ENCODE measurements at regions not wholly inside any gene's neighbourhood (a gene's known extent, or its start where the extent isn't known, plus 50 kb on each side); places are given as distances from the start of the nearest gene placed in this dataset.

DNA sequence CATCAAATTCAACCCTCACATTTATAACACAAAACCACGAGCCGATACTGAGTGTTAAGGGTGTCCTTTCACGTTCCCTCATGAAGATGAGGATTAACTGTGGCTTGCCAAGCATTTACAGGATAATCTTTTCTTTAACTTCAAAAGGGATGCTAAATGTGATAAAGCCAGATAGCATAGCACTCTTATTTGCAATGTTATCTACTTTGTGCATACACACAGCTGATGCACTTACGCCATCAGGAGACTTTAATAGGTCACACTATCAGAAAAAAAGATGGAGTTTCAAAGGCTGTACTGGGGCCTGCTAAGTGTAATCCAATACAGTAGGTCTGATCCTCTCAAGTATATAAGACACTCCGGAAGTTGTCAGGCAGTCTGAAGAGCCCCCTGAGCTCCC, 572.7 kb downstream of the PIK3C3 start (continued):
- TF ChIP-seq CEBPB (IDR thresholded peaks at IDR 0.05) = no peak
- TF ChIP-seq, protein P1, sequence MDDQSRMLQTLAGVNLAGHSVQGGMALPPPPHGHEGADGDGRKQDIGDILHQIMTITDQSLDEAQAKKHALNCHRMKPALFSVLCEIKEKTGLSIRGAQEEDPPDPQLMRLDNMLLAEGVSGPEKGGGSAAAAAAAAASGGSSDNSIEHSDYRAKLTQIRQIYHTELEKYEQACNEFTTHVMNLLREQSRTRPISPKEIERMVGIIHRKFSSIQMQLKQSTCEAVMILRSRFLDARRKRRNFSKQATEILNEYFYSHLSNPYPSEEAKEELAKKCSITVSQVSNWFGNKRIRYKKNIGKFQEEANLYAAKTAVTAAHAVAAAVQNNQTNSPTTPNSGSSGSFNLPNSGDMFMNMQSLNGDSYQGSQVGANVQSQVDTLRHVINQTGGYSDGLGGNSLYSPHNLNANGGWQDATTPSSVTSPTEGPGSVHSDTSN (IDR thresholded peaks at IDR 0.05) = no peak
- TF ChIP-seq FOSL2 (IDR thresholded peaks at IDR 0.05) = no peak
- TF ChIP-seq FOSL2 (CRISPR knock-in tag; IDR thresholded peaks at IDR 0.05) = no peak

GRCh38 chr18:42530276-42530675, 575.2 kb downstream of the PIK3C3 start:
- H3K27ac ChIP-seq = no peak overlapping the region
- ChIA-PET POLR2A (no interaction called here), CTCF (no interaction called here)
- no peak for FAIRE-seq
- no peak for DNase-seq (ENCODE audit: low read depth in 1 of 2, low spot score in 1 of 2)
- H3K4me2 ChIP-seq = no peak overlapping the region
- ATAC-seq = no peak
- 0% methylated on average over 1 of the region's 1 CpG for WGBS (ENCODE audit: missing lambda C conversion rate)
- H3K4me1 ChIP-seq = no peaks in the 10 kb centered on the region
- no peaks in the 10 kb centered on the region for H3K9me3 ChIP-seq
- no peak overlapping the region for H3K4me3 ChIP-seq
- TF ChIP-seq HOXB13 (CRISPR knock-in tag; IDR thresholded peaks at IDR 0.05; ENCODE audit: low read depth) = no peak
- no peak for TF ChIP-seq EHMT2 (IDR thresholded peaks at IDR 0.05; ENCODE audit: low read depth)

DNA sequence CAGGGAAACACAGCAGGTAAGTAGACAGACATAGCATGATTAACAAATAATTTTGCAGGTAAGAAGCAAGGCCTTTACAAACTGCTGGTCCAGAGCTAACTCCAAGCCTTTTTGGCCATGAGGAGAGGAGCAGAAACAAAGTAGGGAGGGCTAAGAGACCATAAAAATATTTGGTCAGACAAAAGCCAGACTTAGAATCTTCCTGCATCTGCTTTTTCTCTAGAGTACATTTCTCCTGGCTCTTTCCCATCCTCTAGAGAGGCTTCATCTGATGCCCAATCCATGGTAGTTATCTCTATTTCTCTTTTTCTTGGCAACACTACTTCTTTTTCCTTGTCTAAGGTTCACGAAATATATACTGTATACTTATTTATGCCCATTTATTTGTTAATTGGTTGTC, 577.1 kb downstream of the PIK3C3 start:
- Histone ChIP-seq H3K4me3 (no peak overlapping the region), H3K4me1 (no peaks in the 10 kb centered on the region), H3K9me3 (no peaks in the 10 kb centered on the region), H3K4me2 (no peak overlapping the region), H3K27ac (no peak overlapping the region)
- ChIA-PET CTCF (no interaction called here), POLR2A (no interaction called here)
- TF ChIP-seq POLR2A (IDR thresholded peaks at IDR 0.05; ENCODE audit: low read length) = no peak
- TF ChIP-seq NPAS2 (CRISPR knock-in tag; IDR thresholded peaks at IDR 0.05; ENCODE audit: borderline replicate concordance) = no peak
- TF ChIP-seq PHF8 (IDR thresholded peaks at IDR 0.05; ENCODE audit: borderline replicate concordance, low read depth) = no peak
- TF ChIP-seq, protein P2, sequence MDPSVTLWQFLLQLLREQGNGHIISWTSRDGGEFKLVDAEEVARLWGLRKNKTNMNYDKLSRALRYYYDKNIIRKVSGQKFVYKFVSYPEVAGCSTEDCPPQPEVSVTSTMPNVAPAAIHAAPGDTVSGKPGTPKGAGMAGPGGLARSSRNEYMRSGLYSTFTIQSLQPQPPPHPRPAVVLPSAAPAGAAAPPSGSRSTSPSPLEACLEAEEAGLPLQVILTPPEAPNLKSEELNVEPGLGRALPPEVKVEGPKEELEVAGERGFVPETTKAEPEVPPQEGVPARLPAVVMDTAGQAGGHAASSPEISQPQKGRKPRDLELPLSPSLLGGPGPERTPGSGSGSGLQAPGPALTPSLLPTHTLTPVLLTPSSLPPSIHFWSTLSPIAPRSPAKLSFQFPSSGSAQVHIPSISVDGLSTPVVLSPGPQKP (IDR thresholded peaks at IDR 0.05; ENCODE audit: low read depth, low read length) = no peak
- no peak for TF ChIP-seq CEBPB (IDR thresholded peaks at IDR 0.05)
- TF ChIP-seq HDAC2 (IDR thresholded peaks at IDR 0.05) = no peak
- TF ChIP-seq, protein P3, sequence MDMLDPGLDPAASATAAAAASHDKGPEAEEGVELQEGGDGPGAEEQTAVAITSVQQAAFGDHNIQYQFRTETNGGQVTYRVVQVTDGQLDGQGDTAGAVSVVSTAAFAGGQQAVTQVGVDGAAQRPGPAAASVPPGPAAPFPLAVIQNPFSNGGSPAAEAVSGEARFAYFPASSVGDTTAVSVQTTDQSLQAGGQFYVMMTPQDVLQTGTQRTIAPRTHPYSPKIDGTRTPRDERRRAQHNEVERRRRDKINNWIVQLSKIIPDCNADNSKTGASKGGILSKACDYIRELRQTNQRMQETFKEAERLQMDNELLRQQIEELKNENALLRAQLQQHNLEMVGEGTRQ (IDR thresholded peaks at IDR 0.05) = no peak
- TF ChIP-seq GATA3 (IDR thresholded peaks at IDR 0.05; ENCODE audit: borderline replicate concordance) = no peak
- TF ChIP-seq, protein P4, sequence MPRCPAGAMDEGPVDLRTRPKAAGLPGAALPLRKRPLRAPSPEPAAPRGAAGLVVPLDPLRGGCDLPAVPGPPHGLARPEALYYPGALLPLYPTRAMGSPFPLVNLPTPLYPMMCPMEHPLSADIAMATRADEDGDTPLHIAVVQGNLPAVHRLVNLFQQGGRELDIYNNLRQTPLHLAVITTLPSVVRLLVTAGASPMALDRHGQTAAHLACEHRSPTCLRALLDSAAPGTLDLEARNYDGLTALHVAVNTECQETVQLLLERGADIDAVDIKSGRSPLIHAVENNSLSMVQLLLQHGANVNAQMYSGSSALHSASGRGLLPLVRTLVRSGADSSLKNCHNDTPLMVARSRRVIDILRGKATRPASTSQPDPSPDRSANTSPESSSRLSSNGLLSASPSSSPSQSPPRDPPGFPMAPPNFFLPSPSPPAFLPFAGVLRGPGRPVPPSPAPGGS (IDR thresholded peaks at IDR 0.05) = no peak
- TF ChIP-seq TP53 (CRISPR knock-in tag; IDR thresholded peaks at IDR 0.05) = no peak
- TF ChIP-seq, protein P5, sequence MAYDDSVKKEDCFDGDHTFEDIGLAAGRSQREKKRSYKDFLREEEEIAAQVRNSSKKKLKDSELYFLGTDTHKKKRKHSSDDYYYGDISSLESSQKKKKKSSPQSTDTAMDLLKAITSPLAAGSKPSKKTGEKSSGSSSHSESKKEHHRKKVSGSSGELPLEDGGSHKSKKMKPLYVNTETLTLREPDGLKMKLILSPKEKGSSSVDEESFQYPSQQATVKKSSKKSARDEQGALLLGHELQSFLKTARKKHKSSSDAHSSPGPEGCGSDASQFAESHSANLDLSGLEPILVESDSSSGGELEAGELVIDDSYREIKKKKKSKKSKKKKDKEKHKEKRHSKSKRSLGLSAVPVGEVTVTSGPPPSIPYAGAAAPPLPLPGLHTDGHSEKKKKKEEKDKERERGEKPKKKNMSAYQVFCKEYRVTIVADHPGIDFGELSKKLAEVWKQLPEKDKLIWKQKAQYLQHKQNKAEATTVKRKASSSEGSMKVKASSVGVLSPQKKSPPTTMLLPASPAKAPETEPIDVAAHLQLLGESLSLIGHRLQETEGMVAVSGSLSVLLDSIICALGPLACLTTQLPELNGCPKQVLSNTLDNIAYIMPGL (CRISPR knock-in tag; IDR thresholded peaks at IDR 0.05; ENCODE audit: borderline replicate concordance) = no peak
- no peak for TF ChIP-seq ZNF302 (CRISPR knock-in tag; IDR thresholded peaks at IDR 0.05)
- TF ChIP-seq MYC (IDR thresholded peaks at IDR 0.05; ENCODE audit: borderline replicate concordance, low read length) = no peak
- no peak for TF ChIP-seq ESRRA (IDR thresholded peaks at IDR 0.05; ENCODE audit: borderline replicate concordance, low read length)
- no peak for TF ChIP-seq SREBF2 (IDR thresholded peaks at IDR 0.05)
- no peak for TF ChIP-seq CBX2 (IDR thresholded peaks at IDR 0.05; ENCODE audit: borderline replicate concordance, low read depth)
- TF ChIP-seq RAD21 (conservative IDR thresholded peaks at IDR 0.05 in 1 of 2, IDR thresholded peaks at IDR 0.05 in 1 of 2) = no peak
- FAIRE-seq (no peak), DNase-seq (ENCODE audit: low read depth in 1 of 2, low spot score in 1 of 2) (no peak), ATAC-seq (no peak)
- WGBS (ENCODE audit: missing lambda C conversion rate) = 12% methylated on average over 1 of the region's 1 CpG
